ENCODE measurements at regions not wholly inside any gene's neighbourhood (a gene's known extent, or its start where the extent isn't known, plus 50 kb on each side); places are given as distances from the start of the nearest gene placed in this dataset.

- Histone ChIP-seq H4K20me1 (ENCODE audit: insufficient read depth) (no peaks in the 10 kb centered on the region), H3K4me3 (ENCODE audit: low read length) (no peak overlapping the region)
Observed at GRCh38 chr11:127149410-127149809, 148.8 kb upstream of the KIRREL3 start.

GRCh38 chr11:127143251-127143650, 142.7 kb upstream of the KIRREL3 start:
- H3K9me2 ChIP-seq (ENCODE audit: insufficient read depth, low read length) = no peaks in the 10 kb centered on the region
- no peak overlapping the region for H3K9ac ChIP-seq (ENCODE audit: low read length)
- H3K36me3 ChIP-seq (ENCODE audit: insufficient read depth, low read length) = no peaks in the 10 kb centered on the region
- H2AFZ ChIP-seq (ENCODE audit: low read depth, low read length) = no peak overlapping the region
- no peak overlapping the region for H3K27ac ChIP-seq (ENCODE audit: low read length)
- H3K4me3 ChIP-seq (ENCODE audit: low read length) = no peak overlapping the region
- H3F3A ChIP-seq (ENCODE audit: insufficient read depth, low read length, poor library complexity, severe bottlenecking) = no peaks in the 10 kb centered on the region
- H4K20me1 ChIP-seq (ENCODE audit: insufficient read depth) = no peaks in the 10 kb centered on the region
- no peak overlapping the region for H3K4me2 ChIP-seq (ENCODE audit: low read length)
- no peak for TF ChIP-seq EP300 (conservative IDR thresholded peaks at IDR 0.05; ENCODE audit: poor library complexity, severe bottlenecking)
- no peak for TF ChIP-seq EZH2 (IDR thresholded peaks at IDR 0.05; ENCODE audit: borderline replicate concordance, insufficient read depth, low read length, poor library complexity, severe bottlenecking)
- H3K27me3 ChIP-seq (ENCODE audit: insufficient read depth, low read depth, low read length) = no peaks in the 10 kb centered on the region
- H3K79me2 ChIP-seq (replicated peaks; ENCODE audit: insufficient read depth, low read length) = no peaks in the 10 kb centered on the region
- H3K9me3 ChIP-seq (ENCODE audit: low read length) = no peaks in the 10 kb centered on the region

More at GRCh38 chr11:127149410-127149809, 148.8 kb upstream of the KIRREL3 start:
- Histone ChIP-seq H3F3A (ENCODE audit: insufficient read depth, low read length, poor library complexity, severe bottlenecking) (no peaks in the 10 kb centered on the region), H3K4me2 (ENCODE audit: low read length) (no peak overlapping the region), H2AFZ (ENCODE audit: low read depth, low read length) (no peak overlapping the region), H3K9ac (ENCODE audit: low read length) (no peak overlapping the region), H3K27ac (ENCODE audit: low read length) (no peak overlapping the region), H3K36me3 (ENCODE audit: insufficient read depth, low read length) (no peaks in the 10 kb centered on the region), H3K79me2 (replicated peaks; ENCODE audit: insufficient read depth, low read length) (no peaks in the 10 kb centered on the region), H3K27me3 (ENCODE audit: insufficient read depth, low read depth, low read length) (no peaks in the 10 kb centered on the region), H3K9me2 (ENCODE audit: insufficient read depth, low read length) (no peaks in the 10 kb centered on the region), H3K9me3 (ENCODE audit: low read length) (no peaks in the 10 kb centered on the region)
- no peak for TF ChIP-seq RAD21 (conservative IDR thresholded peaks at IDR 0.05)
- no peak for TF ChIP-seq SMC3 (conservative IDR thresholded peaks at IDR 0.05; ENCODE audit: poor library complexity)
- TF ChIP-seq REST (IDR thresholded peaks at IDR 0.05; ENCODE audit: borderline replicate concordance) = no peak
- TF ChIP-seq CTCF (IDR thresholded peaks at IDR 0.05; ENCODE audit: poor library complexity, severe bottlenecking) = no peak
- TF ChIP-seq TAF1 (IDR thresholded peaks at IDR 0.05; ENCODE audit: low read depth) = no peak
- no peak for TF ChIP-seq MXI1 (conservative IDR thresholded peaks at IDR 0.05; ENCODE audit: poor library complexity, severe bottlenecking)
- TF ChIP-seq POLR2AphosphoS5 (IDR thresholded peaks at IDR 0.05) = no peak
- no peak for TF ChIP-seq EP300 (conservative IDR thresholded peaks at IDR 0.05; ENCODE audit: poor library complexity, severe bottlenecking)
- TF ChIP-seq EZH2 (IDR thresholded peaks at IDR 0.05; ENCODE audit: borderline replicate concordance, insufficient read depth, low read length, poor library complexity, severe bottlenecking) = no peak

- TF ChIP-seq POLR2AphosphoS5 (IDR thresholded peaks at IDR 0.05) (no peak), RAD21 (conservative IDR thresholded peaks at IDR 0.05) (no peak), CTCF (IDR thresholded peaks at IDR 0.05; ENCODE audit: poor library complexity, severe bottlenecking) (no peak), EP300 (conservative IDR thresholded peaks at IDR 0.05; ENCODE audit: poor library complexity, severe bottlenecking) (no peak), SMC3 (conservative IDR thresholded peaks at IDR 0.05; ENCODE audit: poor library complexity) (no peak), MXI1 (conservative IDR thresholded peaks at IDR 0.05; ENCODE audit: poor library complexity, severe bottlenecking) (no peak), REST (IDR thresholded peaks at IDR 0.05; ENCODE audit: borderline replicate concordance) (no peak), TAF1 (IDR thresholded peaks at IDR 0.05; ENCODE audit: low read depth) (no peak)
- no peaks in the 10 kb centered on the region for H3K36me3 ChIP-seq (ENCODE audit: insufficient read depth, low read length)
- no peaks in the 10 kb centered on the region for H3K9me3 ChIP-seq (ENCODE audit: low read length)
- no peak overlapping the region for H2AFZ ChIP-seq (ENCODE audit: low read depth, low read length)
- no peaks in the 10 kb centered on the region for H3K9me2 ChIP-seq (ENCODE audit: insufficient read depth, low read length)
- H3K4me3 ChIP-seq (ENCODE audit: low read length) = no peak overlapping the region
- no peaks in the 10 kb centered on the region for H3F3A ChIP-seq (ENCODE audit: insufficient read depth, low read length, poor library complexity, severe bottlenecking)
- no peak overlapping the region for H3K27ac ChIP-seq (ENCODE audit: low read length)
- no peaks in the 10 kb centered on the region for H3K79me2 ChIP-seq (replicated peaks; ENCODE audit: insufficient read depth, low read length)
- no peaks in the 10 kb centered on the region for H4K20me1 ChIP-seq (ENCODE audit: insufficient read depth)
- no peak overlapping the region for H3K9ac ChIP-seq (ENCODE audit: low read length)
- H3K4me2 ChIP-seq (ENCODE audit: low read length) = no peak overlapping the region
- H3K27me3 ChIP-seq (ENCODE audit: insufficient read depth, low read depth, low read length) = no peaks in the 10 kb centered on the region
Observed at GRCh38 chr11:127138613-127139012, 138.0 kb upstream of the KIRREL3 start.
